ENCODE measurements at regions not wholly inside any gene's neighbourhood (a gene's known extent, or its start where the extent isn't known, plus 50 kb on each side); places are given as distances from the start of the nearest gene placed in this dataset.

GRCh38 chr6:112568066-112568465, 220.9 kb downstream of the RFPL4B start:
- TF ChIP-seq CTCF (IDR thresholded peaks at IDR 0.05; ENCODE audit: low read length): no peak
- no peak for TF ChIP-seq EZH2 (IDR thresholded peaks at IDR 0.05; ENCODE audit: borderline replicate concordance, low read length)
